SK-N-SH treated with all-trans-retinoic acid at 6 μM for 48 hours (cell line): ENCODE measurements at regions not wholly inside any gene's neighbourhood (a gene's known extent, or its start where the extent isn't known, plus 50 kb on each side); places are given as distances from the start of the nearest gene placed in this dataset.
"Not testable (repeated sequence)": the region's sequence is repeated elsewhere in the genome, so short reads cannot be mapped to it uniquely, and the experiment has no call there.

Experiments used
- ATAC-seq: fragments of 200-7000 bp; cut with Tn5 transposase; 3 replicates; pipeline ENCODE4 v1.9.1; 2020; ENCODE audit warnings: mild to moderate bottlenecking, moderate library complexity
- ARNTL ChIP-seq: fragments of 450-650 bp; formaldehyde crosslinking; IDR thresholded peaks from 2 replicates; pipeline ENCODE4 v1.5.0; 2020; ENCODE audit warnings: low read depth, mild to moderate bottlenecking, moderate library complexity, borderline replicate concordance
- BACH2 ChIP-seq: fragments of 250-450 bp; sonication (Bioruptor Pico); IDR thresholded peaks from 2 replicates; pipeline ENCODE4 v1.9.0; 2021; ENCODE audit warnings: mild to moderate bottlenecking, borderline replicate concordance
- CREB5 ChIP-seq: fragments of 250-450 bp; sonication (Bioruptor Pico); IDR thresholded peaks from 2 replicates; pipeline ENCODE4 v1.5.1; 2020; ENCODE audit warnings: low read depth, mild to moderate bottlenecking, moderate library complexity
- CSDC2 ChIP-seq: fragments of 250-450 bp; sonication (Bioruptor Pico); IDR thresholded peaks from 2 replicates; pipeline ENCODE4 v1.5.0; 2020; ENCODE audit warnings: mild to moderate bottlenecking, moderate library complexity
- CSRNP3 ChIP-seq: fragments of 250-450 bp; sonication (Bioruptor Pico); IDR thresholded peaks from 2 replicates; pipeline ENCODE4 v1.5.1; 2021; ENCODE audit warnings: mild to moderate bottlenecking, moderate library complexity
- ESRRG ChIP-seq: fragments of 250-450 bp; sonication (Bioruptor Pico); IDR thresholded peaks from 2 replicates; pipeline ENCODE4 v1.6.1; 2021; ENCODE audit warnings: mild to moderate bottlenecking
- GLIS3 ChIP-seq: fragments of 250-450 bp; sonication (Bioruptor Pico); IDR thresholded peaks from 2 replicates; pipeline ENCODE4 v1.5.0; 2020; ENCODE audit warnings: mild to moderate bottlenecking, moderate library complexity
- ISL1 ChIP-seq: fragments of 250-450 bp; sonication (Bioruptor Pico); IDR thresholded peaks from 2 replicates; pipeline ENCODE4 v2.1.2; 2022; ENCODE audit warnings: mild to moderate bottlenecking, moderate library complexity
- OSR1 ChIP-seq: fragments of 250-450 bp; sonication (Bioruptor Pico); IDR thresholded peaks from 2 replicates; pipeline ENCODE4 v1.8.0; 2022; ENCODE audit warnings: moderate library complexity, mild to moderate bottlenecking, inconsistent platforms
- PATZ1 ChIP-seq: fragments of 250-450 bp; sonication (Bioruptor Pico); IDR thresholded peaks from 2 replicates; pipeline ENCODE4 v1.8.0; 2020; ENCODE audit warnings: mild to moderate bottlenecking, moderate library complexity, borderline replicate concordance
- RARB ChIP-seq: fragments of 250-450 bp; sonication (Bioruptor Pico); IDR thresholded peaks from 2 replicates; pipeline ENCODE4 v1.8.0; 2021; ENCODE audit warnings: mild to moderate bottlenecking, moderate library complexity
- SNAI2 ChIP-seq: fragments of 250-450 bp; sonication (Bioruptor Pico); IDR thresholded peaks from 2 replicates; pipeline ENCODE4 v1.5.0; 2020; ENCODE audit warnings: mild to moderate bottlenecking, moderate library complexity
- TCF4 ChIP-seq: fragments of 250-450 bp; sonication (Bioruptor Pico); IDR thresholded peaks from 2 replicates; pipeline ENCODE4 v1.8.0; 2021; ENCODE audit warnings: mild to moderate bottlenecking, moderate library complexity, borderline replicate concordance
- TOX ChIP-seq: fragments of 250-450 bp; sonication (Bioruptor Pico); IDR thresholded peaks from 2 replicates; pipeline ENCODE4 v1.8.0; 2021; ENCODE audit warnings: mild to moderate bottlenecking, moderate library complexity, borderline replicate concordance
- TSHZ2 ChIP-seq: fragments of 250-450 bp; sonication (Bioruptor Pico); IDR thresholded peaks from 2 replicates; pipeline ENCODE4 v1.5.0; 2020; ENCODE audit warnings: mild to moderate bottlenecking, moderate library complexity
- ZC3H10 ChIP-seq: fragments of 250-450 bp; sonication (Bioruptor Pico); IDR thresholded peaks from 2 replicates; pipeline ENCODE4 v1.5.1; 2021; ENCODE audit warnings: mild to moderate bottlenecking, moderate library complexity
- ZFP3 ChIP-seq: fragments of 250-450 bp; sonication (Bioruptor Pico); IDR thresholded peaks from 2 replicates; pipeline ENCODE4 v1.5.0; 2020; ENCODE audit warnings: mild to moderate bottlenecking, moderate library complexity
- ZFP30 ChIP-seq: fragments of 450-650 bp; formaldehyde crosslinking; IDR thresholded peaks from 2 replicates; pipeline ENCODE4 v1.5.0; 2022; ENCODE audit warnings: mild to moderate bottlenecking, moderate library complexity
- ZNF565 ChIP-seq: fragments of 450-650 bp; formaldehyde crosslinking; conservative IDR thresholded peaks from 2 replicates; pipeline ENCODE4 v1.5.0; 2020; ENCODE audit warnings: low read depth, mild to moderate bottlenecking, moderate library complexity
- ZNF70 ChIP-seq: fragments of 450-650 bp; formaldehyde crosslinking; IDR thresholded peaks from 2 replicates; pipeline ENCODE4 v1.5.0; 2020; ENCODE audit warnings: mild to moderate bottlenecking, moderate library complexity
- ZNF8 ChIP-seq: fragments of 450-650 bp; formaldehyde crosslinking; IDR thresholded peaks from 2 replicates; pipeline ENCODE4 v1.5.0; 2020; ENCODE audit warnings: mild to moderate bottlenecking, moderate library complexity

GRCh38 chr12:38528527-38528926 is 212.0 kb downstream of the ALG10B start:
- ATAC-seq = no peak
- TF ChIP-seq SNAI2 (CRISPR knock-in tag) (no peak), OSR1 (no peak), TSHZ2 (CRISPR knock-in tag) (no peak), ARNTL (CRISPR knock-in tag) (no peak), BACH2 (CRISPR knock-in tag) (no peak), ZFP3 (CRISPR knock-in tag) (no peak), PATZ1 (CRISPR knock-in tag) (no peak), ESRRG (CRISPR knock-in tag) (no peak), CREB5 (no peak), RARB (CRISPR knock-in tag) (no peak), ZNF565 (CRISPR knock-in tag) (no peak), CSDC2 (CRISPR knock-in tag) (no peak), ZNF8 (CRISPR knock-in tag) (no peak), TCF4 (CRISPR knock-in tag) (no peak), ZC3H10 (CRISPR knock-in tag) (no peak), ZFP30 (no peak)

GRCh38 chr12:38529281-38529680 is 212.7 kb downstream of the ALG10B start:
- ATAC-seq = not testable (repeated sequence)

- ATAC-seq = no peak
- TF ChIP-seq ZFP30 (no peak), ISL1 (CRISPR knock-in tag) (no peak), CSDC2 (CRISPR knock-in tag) (no peak), ZNF565 (CRISPR knock-in tag) (no peak), CREB5 (no peak), ARNTL (CRISPR knock-in tag) (no peak), GLIS3 (CRISPR knock-in tag) (no peak), CSRNP3 (CRISPR knock-in tag) (no peak), ZNF8 (CRISPR knock-in tag) (no peak), TCF4 (CRISPR knock-in tag) (no peak), ZC3H10 (CRISPR knock-in tag) (no peak), RARB (CRISPR knock-in tag) (no peak)
Measured at GRCh38 chr12:38538319-38538718, 221.7 kb downstream of the ALG10B start.

- no peak for TF ChIP-seq TOX
- no peak for TF ChIP-seq ZFP30
- TF ChIP-seq ZFP3 (CRISPR knock-in tag) = no peak
- no peak for TF ChIP-seq PATZ1 (CRISPR knock-in tag)
- TF ChIP-seq GLIS3 (CRISPR knock-in tag) = no peak
- TF ChIP-seq ZC3H10 (CRISPR knock-in tag) = no peak
- no peak for TF ChIP-seq ZNF70 (CRISPR knock-in tag)
- no peak for TF ChIP-seq CSRNP3 (CRISPR knock-in tag)
- no peak for TF ChIP-seq ESRRG (CRISPR knock-in tag)
- no peak for TF ChIP-seq ISL1 (CRISPR knock-in tag)
- ATAC-seq = no peak
Measured at GRCh38 chr12:38540156-38540555, 223.6 kb downstream of the ALG10B start.
